K562 (cell line): ENCODE measurements at regions not wholly inside any gene's neighbourhood (a gene's known extent, or its start where the extent isn't known, plus 50 kb on each side); places are given as distances from the start of the nearest gene placed in this dataset.
"Not testable (repeated sequence)": the region's sequence is repeated elsewhere in the genome, so short reads cannot be mapped to it uniquely, and the experiment has no call there.

Experiments used
- ATAC-seq: fragments of 200-7000 bp; cut with Tn5 transposase; 3 replicates; pipeline ENCODE4 v1.9.1; 2020; ENCODE audit warnings: moderate library complexity
- BruUV-seq: library from RNA; stranded (reverse); fragments of 400-500 nt; replicated peaks from 2 replicates; lab custom pipeline; 2021; lab: Mats Ljungman, UMichigan
- CTCF ChIA-PET: fragments of 300-600 bp; formaldehyde crosslinking; extraction: SDS; loops from one replicate; lab custom pipeline; 2021; ENCODE audit warnings: low intra/inter-chr PET ratio; lab: Yijun Ruan, JAX
- POLR2A ChIA-PET: fragments of 300-600, 350-650 bp; sonication (Branson Sonifier 250); formaldehyde crosslinking; extraction: SDS; loops from one replicate; lab custom pipeline; 2021; ENCODE audit warnings: antibody characterized with exemption, inconsistent platforms; lab: Yijun Ruan, JAX
- DNase-seq, 4 experiments: peaks; one replicate each; pipeline versions ENCODE4 v3.0.0 to v3.0.0-alpha.2; 2011 to 2018; ENCODE audit warnings: low spot score in 3 of 4, mixed read lengths in 3 of 4; ENCODE audit errors: extremely low read depth in 1 of 4
- FAIRE-seq: peaks from 2 replicates; lab custom pipeline; 2011; peaks lifted over from hg19 to GRCh38; lab: Jason Lieb, UNC
- H2AFZ ChIP-seq: 2 replicates; pipeline ENCODE4 v1.6.0; 2011; ENCODE audit warnings: low read depth, low read length, control low read depth, inconsistent platforms
- H3K27ac ChIP-seq: fragments of 200-600 bp; 3 replicates; pipeline ENCODE4 v1.8.0; 2011; ENCODE audit warnings: low read depth, mild to moderate bottlenecking, control low read depth, inconsistent platforms, low read length, moderate library complexity, mixed read lengths; ENCODE audit errors: extremely low read depth
- H3K27me3 ChIP-seq, 2 experiments: fragments of 300-600 bp in 1 of 2; 2 replicates in 1 of 2; 3 replicates in 1 of 2; pipeline versions ENCODE4 v1.6.0 to v1.8.0; 2011; ENCODE audit warnings: inconsistent platforms in 2 of 2, low read length in 2 of 2, mild to moderate bottlenecking in 1 of 2, mixed read lengths in 1 of 2, moderate library complexity in 1 of 2; ENCODE audit not compliant: control insufficient read depth in 2 of 2, insufficient read depth in 2 of 2
- H3K36me3 ChIP-seq: fragments of 300-600 bp; 3 replicates; pipeline ENCODE4 v1.8.0; 2011; ENCODE audit warnings: mild to moderate bottlenecking, low read length, inconsistent platforms; ENCODE audit not compliant: control insufficient read depth, insufficient read depth
- H3K4me1 ChIP-seq, 2 experiments: fragments of 200-600 bp in 1 of 2; replicated peaks in 1 of 2; 2 replicates in 1 of 2; 3 replicates in 1 of 2; pipeline versions ENCODE4 v1.5.1 to v1.8.0; 2011; ENCODE audit warnings: inconsistent platforms in 2 of 2, low read length in 2 of 2, mild to moderate bottlenecking in 1 of 2, mixed read lengths in 1 of 2, moderate library complexity in 1 of 2; ENCODE audit not compliant: control insufficient read depth in 2 of 2, insufficient read depth in 2 of 2
- H3K4me2 ChIP-seq: 2 replicates; pipeline ENCODE4 v1.6.1; 2011; ENCODE audit warnings: low read length, control low read depth, inconsistent platforms, mixed read lengths; ENCODE audit not compliant: insufficient read depth
- H3K4me3 ChIP-seq: fragments of 200-600 bp; sonication (generic), shearing (Covaris generic); 2 replicates; pipeline ENCODE4 v1.5.1; 2016; ENCODE audit warnings: control low read depth, inconsistent platforms
- H3K79me2 ChIP-seq: fragments of 200-600 bp; 3 replicates; pipeline ENCODE4 v1.8.0; 2011; ENCODE audit warnings: low read length, inconsistent platforms; ENCODE audit not compliant: control insufficient read depth, insufficient read depth
- H3K9ac ChIP-seq, 2 experiments: 2 replicates each; pipeline versions ENCODE4 v1.6.0 to v1.6.1; 2011; ENCODE audit warnings: low read depth in 2 of 2, low read length in 2 of 2, control low read depth in 1 of 2, inconsistent platforms in 1 of 2, mild to moderate bottlenecking in 1 of 2, mixed read lengths in 1 of 2; ENCODE audit not compliant: insufficient read depth in 1 of 2
- H3K9me1 ChIP-seq: one replicate; pipeline ENCODE4 v1.6.0; 2011; ENCODE audit warnings: inconsistent platforms, mild to moderate bottlenecking, low read length, moderate library complexity; ENCODE audit not compliant: control insufficient read depth, insufficient read depth
- H3K9me3 ChIP-seq: replicated peaks from 2 replicates; pipeline ENCODE4 v1.5.1; 2011; ENCODE audit warnings: low read depth, low read length, inconsistent platforms; ENCODE audit not compliant: control insufficient read depth, insufficient read depth
- H4K20me1 ChIP-seq: replicated peaks from 2 replicates; pipeline ENCODE4 v1.6.1; 2011; ENCODE audit warnings: low read length, inconsistent platforms, mixed read lengths; ENCODE audit not compliant: control insufficient read depth, insufficient read depth
- WGBS: fragments of 100-300 bp; shearing (Covaris generic); methylation state at CpG from one replicate; pipeline ENCODE4 v1.1.6; 2016; ENCODE audit warnings: low coverage, mixed read lengths; ENCODE audit not compliant: insufficient coverage; ENCODE audit errors: missing lambda C conversion rate; 5-methylcytosine and 5-hydroxymethylcytosine counted together
- in situ Hi-C: fragments of 300-500 bp; cut with MboI; formaldehyde crosslinking; loops from 4 replicates; pipeline ENCODE4 v1.15.0; 2018; ENCODE audit warnings: inconsistent platforms, mixed read lengths
- intact Hi-C: fragments of 100-400 bp; cut with micrococcal nuclease; formaldehyde crosslinking; loops from 2 replicates; pipeline ENCODE4 v1.14.2; 2022

- CTCF ChIA-PET, BruUV-seq, H2AFZ ChIP-seq, H3K9me3 ChIP-seq, DNase-seq, H3K27ac ChIP-seq, ATAC-seq, H3K9ac ChIP-seq, H3K9me1 ChIP-seq, intact Hi-C loops, H3K36me3 ChIP-seq, in situ Hi-C loops, H3K4me3 ChIP-seq, H3K27me3 ChIP-seq, POLR2A ChIA-PET, H4K20me1 ChIP-seq, FAIRE-seq, H3K79me2 ChIP-seq, H3K4me1 ChIP-seq, H3K4me2 ChIP-seq: not testable (repeated sequence)
- 0% methylated on average over 2 of the region's 2 CpGs for WGBS
Observed at GRCh38 chr11:87507722-87508121, 470.0 kb downstream of the TMEM135 start.

GRCh38 chr11:87506946-87507345 is 469.2 kb downstream of the TMEM135 start:
- ATAC-seq, H3K4me2 ChIP-seq, CTCF ChIA-PET, H3K36me3 ChIP-seq, BruUV-seq, H3K79me2 ChIP-seq, in situ Hi-C loops, H2AFZ ChIP-seq, H3K27me3 ChIP-seq, H3K4me3 ChIP-seq, H3K9ac ChIP-seq, H3K9me1 ChIP-seq, H3K4me1 ChIP-seq, H3K27ac ChIP-seq, H3K9me3 ChIP-seq, H4K20me1 ChIP-seq, POLR2A ChIA-PET, intact Hi-C loops, DNase-seq, FAIRE-seq: not testable (repeated sequence)
- WGBS = 3% methylated on average over 6 of the region's 6 CpGs
